H1 (cell line): ENCODE measurements at regions not wholly inside any gene's neighbourhood (a gene's known extent, or its start where the extent isn't known, plus 50 kb on each side); places are given as distances from the start of the nearest gene placed in this dataset.

Source experiments
- POU5F1 ChIP-seq: IDR thresholded peaks from 2 replicates; pipeline ENCODE4 v1.6.1; 2011; ENCODE audit warnings: low read depth, mild to moderate bottlenecking, low read length, moderate library complexity
- TF ChIP-seq, protein P1 (sequence below): fragments of 300-600 bp; sonication (generic); IDR thresholded peaks from 2 replicates; pipeline ENCODE4 v1.7.1; 2012; ENCODE audit warnings: low read length, moderate library complexity, mild to moderate bottlenecking, inconsistent platforms; ENCODE audit not compliant: insufficient replicate concordance

DNA sequence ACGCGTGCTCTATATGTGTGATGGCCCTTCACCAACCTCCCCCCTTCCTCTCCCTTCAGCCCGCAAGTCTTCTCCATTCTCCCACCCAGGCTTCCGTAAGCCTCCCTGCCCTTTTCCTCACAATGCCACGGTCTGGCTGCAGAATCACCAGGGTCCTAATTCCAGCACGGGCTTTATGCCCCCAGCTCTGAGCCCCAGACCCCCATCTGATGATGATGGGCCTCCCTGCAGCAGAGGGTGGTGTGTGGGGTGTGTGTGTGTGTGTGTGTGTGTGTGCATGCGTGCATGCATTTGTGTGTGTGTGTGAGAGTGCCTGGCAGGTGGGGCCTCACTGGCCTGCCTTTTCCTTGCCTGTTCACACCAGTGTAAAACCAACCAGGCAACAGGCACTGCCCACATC, 109.9 kb downstream of the OAT start (continued):
- TF ChIP-seq, protein P1, sequence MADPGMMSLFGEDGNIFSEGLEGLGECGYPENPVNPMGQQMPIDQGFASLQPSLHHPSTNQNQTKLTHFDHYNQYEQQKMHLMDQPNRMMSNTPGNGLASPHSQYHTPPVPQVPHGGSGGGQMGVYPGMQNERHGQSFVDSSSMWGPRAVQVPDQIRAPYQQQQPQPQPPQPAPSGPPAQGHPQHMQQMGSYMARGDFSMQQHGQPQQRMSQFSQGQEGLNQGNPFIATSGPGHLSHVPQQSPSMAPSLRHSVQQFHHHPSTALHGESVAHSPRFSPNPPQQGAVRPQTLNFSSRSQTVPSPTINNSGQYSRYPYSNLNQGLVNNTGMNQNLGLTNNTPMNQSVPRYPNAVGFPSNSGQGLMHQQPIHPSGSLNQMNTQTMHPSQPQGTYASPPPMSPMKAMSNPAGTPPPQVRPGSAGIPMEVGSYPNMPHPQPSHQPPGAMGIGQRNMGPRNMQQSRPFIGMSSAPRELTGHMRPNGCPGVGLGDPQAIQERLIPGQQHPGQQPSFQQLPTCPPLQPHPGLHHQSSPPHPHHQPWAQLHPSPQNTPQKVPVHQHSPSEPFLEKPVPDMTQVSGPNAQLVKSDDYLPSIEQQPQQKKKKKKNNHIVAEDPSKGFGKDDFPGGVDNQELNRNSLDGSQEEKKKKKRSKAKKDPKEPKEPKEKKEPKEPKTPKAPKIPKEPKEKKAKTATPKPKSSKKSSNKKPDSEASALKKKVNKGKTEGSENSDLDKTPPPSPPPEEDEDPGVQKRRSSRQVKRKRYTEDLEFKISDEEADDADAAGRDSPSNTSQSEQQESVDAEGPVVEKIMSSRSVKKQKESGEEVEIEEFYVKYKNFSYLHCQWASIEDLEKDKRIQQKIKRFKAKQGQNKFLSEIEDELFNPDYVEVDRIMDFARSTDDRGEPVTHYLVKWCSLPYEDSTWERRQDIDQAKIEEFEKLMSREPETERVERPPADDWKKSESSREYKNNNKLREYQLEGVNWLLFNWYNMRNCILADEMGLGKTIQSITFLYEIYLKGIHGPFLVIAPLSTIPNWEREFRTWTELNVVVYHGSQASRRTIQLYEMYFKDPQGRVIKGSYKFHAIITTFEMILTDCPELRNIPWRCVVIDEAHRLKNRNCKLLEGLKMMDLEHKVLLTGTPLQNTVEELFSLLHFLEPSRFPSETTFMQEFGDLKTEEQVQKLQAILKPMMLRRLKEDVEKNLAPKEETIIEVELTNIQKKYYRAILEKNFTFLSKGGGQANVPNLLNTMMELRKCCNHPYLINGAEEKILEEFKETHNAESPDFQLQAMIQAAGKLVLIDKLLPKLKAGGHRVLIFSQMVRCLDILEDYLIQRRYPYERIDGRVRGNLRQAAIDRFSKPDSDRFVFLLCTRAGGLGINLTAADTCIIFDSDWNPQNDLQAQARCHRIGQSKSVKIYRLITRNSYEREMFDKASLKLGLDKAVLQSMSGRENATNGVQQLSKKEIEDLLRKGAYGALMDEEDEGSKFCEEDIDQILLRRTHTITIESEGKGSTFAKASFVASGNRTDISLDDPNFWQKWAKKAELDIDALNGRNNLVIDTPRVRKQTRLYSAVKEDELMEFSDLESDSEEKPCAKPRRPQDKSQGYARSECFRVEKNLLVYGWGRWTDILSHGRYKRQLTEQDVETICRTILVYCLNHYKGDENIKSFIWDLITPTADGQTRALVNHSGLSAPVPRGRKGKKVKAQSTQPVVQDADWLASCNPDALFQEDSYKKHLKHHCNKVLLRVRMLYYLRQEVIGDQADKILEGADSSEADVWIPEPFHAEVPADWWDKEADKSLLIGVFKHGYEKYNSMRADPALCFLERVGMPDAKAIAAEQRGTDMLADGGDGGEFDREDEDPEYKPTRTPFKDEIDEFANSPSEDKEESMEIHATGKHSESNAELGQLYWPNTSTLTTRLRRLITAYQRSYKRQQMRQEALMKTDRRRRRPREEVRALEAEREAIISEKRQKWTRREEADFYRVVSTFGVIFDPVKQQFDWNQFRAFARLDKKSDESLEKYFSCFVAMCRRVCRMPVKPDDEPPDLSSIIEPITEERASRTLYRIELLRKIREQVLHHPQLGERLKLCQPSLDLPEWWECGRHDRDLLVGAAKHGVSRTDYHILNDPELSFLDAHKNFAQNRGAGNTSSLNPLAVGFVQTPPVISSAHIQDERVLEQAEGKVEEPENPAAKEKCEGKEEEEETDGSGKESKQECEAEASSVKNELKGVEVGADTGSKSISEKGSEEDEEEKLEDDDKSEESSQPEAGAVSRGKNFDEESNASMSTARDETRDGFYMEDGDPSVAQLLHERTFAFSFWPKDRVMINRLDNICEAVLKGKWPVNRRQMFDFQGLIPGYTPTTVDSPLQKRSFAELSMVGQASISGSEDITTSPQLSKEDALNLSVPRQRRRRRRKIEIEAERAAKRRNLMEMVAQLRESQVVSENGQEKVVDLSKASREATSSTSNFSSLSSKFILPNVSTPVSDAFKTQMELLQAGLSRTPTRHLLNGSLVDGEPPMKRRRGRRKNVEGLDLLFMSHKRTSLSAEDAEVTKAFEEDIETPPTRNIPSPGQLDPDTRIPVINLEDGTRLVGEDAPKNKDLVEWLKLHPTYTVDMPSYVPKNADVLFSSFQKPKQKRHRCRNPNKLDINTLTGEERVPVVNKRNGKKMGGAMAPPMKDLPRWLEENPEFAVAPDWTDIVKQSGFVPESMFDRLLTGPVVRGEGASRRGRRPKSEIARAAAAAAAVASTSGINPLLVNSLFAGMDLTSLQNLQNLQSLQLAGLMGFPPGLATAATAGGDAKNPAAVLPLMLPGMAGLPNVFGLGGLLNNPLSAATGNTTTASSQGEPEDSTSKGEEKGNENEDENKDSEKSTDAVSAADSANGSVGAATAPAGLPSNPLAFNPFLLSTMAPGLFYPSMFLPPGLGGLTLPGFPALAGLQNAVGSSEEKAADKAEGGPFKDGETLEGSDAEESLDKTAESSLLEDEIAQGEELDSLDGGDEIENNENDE, result no peak
- TF ChIP-seq POU5F1, result no peak
